MM.1S (cell line): ENCODE measurements at regions not wholly inside any gene's neighbourhood (a gene's known extent, or its start where the extent isn't known, plus 50 kb on each side); places are given as distances from the start of the nearest gene placed in this dataset.

Experiments used
- EZH2 ChIP-seq: fragments of 300-600 bp; sonication (generic); optimal IDR thresholded peaks from 2 replicates; pipeline ENCODE3; 2017; ENCODE audit warnings: low read depth, mild to moderate bottlenecking, antibody characterized with exemption, low read length, mixed read lengths
- EZH2phosphoT487 ChIP-seq: fragments of 300-600 bp; sonication (generic); IDR thresholded peaks from 2 replicates; pipeline ENCODE4 v1.6.1; 2018; ENCODE audit warnings: antibody characterized with exemption, low read length
- TF ChIP-seq, protein P1 (sequence below): fragments of 300-600 bp; sonication (generic); IDR thresholded peaks from 2 replicates; pipeline ENCODE4 v1.5.1; 2016; ENCODE audit warnings: antibody characterized with exemption, low read length, mixed read lengths

DNA sequence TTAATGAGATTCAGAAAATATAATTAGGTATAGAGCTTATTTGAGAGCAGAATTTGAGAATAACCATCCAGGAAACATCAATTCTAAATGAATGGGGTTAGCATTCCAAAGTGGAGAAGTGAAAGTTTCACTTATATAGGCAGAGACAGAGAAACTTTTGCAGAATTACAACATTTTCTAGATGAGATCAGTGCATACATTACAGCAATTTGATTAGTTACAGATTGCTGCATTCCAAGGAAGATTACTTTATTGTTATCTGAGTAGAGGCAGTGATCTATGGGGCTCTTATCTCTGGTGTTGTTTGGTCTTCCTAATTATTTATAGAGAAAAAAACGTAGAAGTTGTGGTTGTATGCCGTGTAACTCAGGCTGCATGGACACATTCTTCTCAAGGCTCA lies 373.8 kb upstream of the SYT4 start:
- TF ChIP-seq, protein P1, sequence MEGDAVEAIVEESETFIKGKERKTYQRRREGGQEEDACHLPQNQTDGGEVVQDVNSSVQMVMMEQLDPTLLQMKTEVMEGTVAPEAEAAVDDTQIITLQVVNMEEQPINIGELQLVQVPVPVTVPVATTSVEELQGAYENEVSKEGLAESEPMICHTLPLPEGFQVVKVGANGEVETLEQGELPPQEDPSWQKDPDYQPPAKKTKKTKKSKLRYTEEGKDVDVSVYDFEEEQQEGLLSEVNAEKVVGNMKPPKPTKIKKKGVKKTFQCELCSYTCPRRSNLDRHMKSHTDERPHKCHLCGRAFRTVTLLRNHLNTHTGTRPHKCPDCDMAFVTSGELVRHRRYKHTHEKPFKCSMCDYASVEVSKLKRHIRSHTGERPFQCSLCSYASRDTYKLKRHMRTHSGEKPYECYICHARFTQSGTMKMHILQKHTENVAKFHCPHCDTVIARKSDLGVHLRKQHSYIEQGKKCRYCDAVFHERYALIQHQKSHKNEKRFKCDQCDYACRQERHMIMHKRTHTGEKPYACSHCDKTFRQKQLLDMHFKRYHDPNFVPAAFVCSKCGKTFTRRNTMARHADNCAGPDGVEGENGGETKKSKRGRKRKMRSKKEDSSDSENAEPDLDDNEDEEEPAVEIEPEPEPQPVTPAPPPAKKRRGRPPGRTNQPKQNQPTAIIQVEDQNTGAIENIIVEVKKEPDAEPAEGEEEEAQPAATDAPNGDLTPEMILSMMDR, result no peak
- TF ChIP-seq EZH2 (no peak), EZH2phosphoT487 (no peak)
